ENCODE measurements at regions not wholly inside any gene's neighbourhood (a gene's known extent, or its start where the extent isn't known, plus 50 kb on each side); places are given as distances from the start of the nearest gene placed in this dataset.

DNA sequence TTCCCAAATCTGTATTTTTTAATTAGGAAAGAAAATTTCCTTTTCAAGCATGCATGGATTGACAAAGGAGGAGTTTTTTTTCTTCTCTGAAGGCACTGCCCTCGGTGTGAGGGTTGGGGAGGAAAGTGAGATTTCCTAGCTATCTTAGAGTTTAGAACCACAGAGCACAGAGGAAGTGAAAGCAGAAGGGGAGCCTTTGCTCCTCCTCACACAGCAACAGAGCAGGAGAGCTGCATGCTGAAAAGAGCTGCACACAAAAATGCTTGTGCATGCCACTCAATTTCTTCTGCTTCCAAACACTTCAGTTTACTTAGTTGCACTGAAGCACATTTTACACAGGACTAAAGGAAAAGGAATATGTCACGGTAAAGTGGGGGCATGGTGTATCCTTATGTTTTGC is 308.1 kb downstream of the GPATCH2 start:
- TF ChIP-seq CTCF (IDR thresholded peaks at IDR 0.05; ENCODE audit: low read depth, low read length, poor library complexity, severe bottlenecking) (no peak), EZH2phosphoT487 (IDR thresholded peaks at IDR 0.05; ENCODE audit: borderline replicate concordance, low read length) (no peak)

Measured in DOHH2 (cell line).